SK-N-SH treated with all-trans-retinoic acid at 6 μM for 48 hours (cell line): ENCODE measurements at regions not wholly inside any gene's neighbourhood (a gene's known extent, or its start where the extent isn't known, plus 50 kb on each side); places are given as distances from the start of the nearest gene placed in this dataset.

Experiments used
- ARNTL ChIP-seq: fragments of 450-650 bp; formaldehyde crosslinking; IDR thresholded peaks from 2 replicates; pipeline ENCODE4 v1.5.0; 2020; ENCODE audit warnings: low read depth, mild to moderate bottlenecking, moderate library complexity, borderline replicate concordance
- ESRRG ChIP-seq: fragments of 250-450 bp; sonication (Bioruptor Pico); IDR thresholded peaks from 2 replicates; pipeline ENCODE4 v1.6.1; 2021; ENCODE audit warnings: mild to moderate bottlenecking
- ISL1 ChIP-seq: fragments of 250-450 bp; sonication (Bioruptor Pico); IDR thresholded peaks from 2 replicates; pipeline ENCODE4 v2.1.2; 2022; ENCODE audit warnings: mild to moderate bottlenecking, moderate library complexity
- OSR1 ChIP-seq: fragments of 250-450 bp; sonication (Bioruptor Pico); IDR thresholded peaks from 2 replicates; pipeline ENCODE4 v1.8.0; 2022; ENCODE audit warnings: moderate library complexity, mild to moderate bottlenecking, inconsistent platforms
- RARB ChIP-seq: fragments of 250-450 bp; sonication (Bioruptor Pico); IDR thresholded peaks from 2 replicates; pipeline ENCODE4 v1.8.0; 2021; ENCODE audit warnings: mild to moderate bottlenecking, moderate library complexity
- TCF4 ChIP-seq: fragments of 250-450 bp; sonication (Bioruptor Pico); IDR thresholded peaks from 2 replicates; pipeline ENCODE4 v1.8.0; 2021; ENCODE audit warnings: mild to moderate bottlenecking, moderate library complexity, borderline replicate concordance
- ZC3H10 ChIP-seq: fragments of 250-450 bp; sonication (Bioruptor Pico); IDR thresholded peaks from 2 replicates; pipeline ENCODE4 v1.5.1; 2021; ENCODE audit warnings: mild to moderate bottlenecking, moderate library complexity
- ZFP3 ChIP-seq: fragments of 250-450 bp; sonication (Bioruptor Pico); IDR thresholded peaks from 2 replicates; pipeline ENCODE4 v1.5.0; 2020; ENCODE audit warnings: mild to moderate bottlenecking, moderate library complexity
- ZFP30 ChIP-seq: fragments of 450-650 bp; formaldehyde crosslinking; IDR thresholded peaks from 2 replicates; pipeline ENCODE4 v1.5.0; 2022; ENCODE audit warnings: mild to moderate bottlenecking, moderate library complexity
- ZNF565 ChIP-seq: fragments of 450-650 bp; formaldehyde crosslinking; conservative IDR thresholded peaks from 2 replicates; pipeline ENCODE4 v1.5.0; 2020; ENCODE audit warnings: low read depth, mild to moderate bottlenecking, moderate library complexity
- ZNF8 ChIP-seq: fragments of 450-650 bp; formaldehyde crosslinking; IDR thresholded peaks from 2 replicates; pipeline ENCODE4 v1.5.0; 2020; ENCODE audit warnings: mild to moderate bottlenecking, moderate library complexity
- TF ChIP-seq, protein P1 (sequence below): fragments of 250-450 bp; sonication (Bioruptor Pico); IDR thresholded peaks from 2 replicates; pipeline ENCODE4 v1.8.0; 2020; ENCODE audit warnings: mild to moderate bottlenecking, moderate library complexity, borderline replicate concordance
- TF ChIP-seq, protein P2 (sequence below): fragments of 250-450 bp; sonication (Bioruptor Pico); IDR thresholded peaks from 2 replicates; pipeline ENCODE4 v1.5.1; 2021; ENCODE audit warnings: mild to moderate bottlenecking, moderate library complexity

DNA sequence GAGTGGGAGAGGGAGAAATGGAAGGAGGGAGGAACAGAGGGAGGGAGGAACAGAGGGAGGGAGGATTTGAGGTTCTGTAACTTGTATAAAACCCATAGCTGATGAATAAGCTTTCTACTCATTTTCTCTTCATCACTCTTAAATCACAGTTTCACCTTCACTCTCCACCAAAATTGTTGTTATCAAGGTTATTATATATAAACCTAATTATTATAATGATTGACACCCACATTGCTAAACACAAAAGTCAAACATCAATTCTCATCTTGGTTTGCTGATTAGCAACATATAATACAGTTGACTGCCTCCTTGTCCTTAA lies 229.0 kb upstream of the PAPPA start:
- TF ChIP-seq, protein P1, sequence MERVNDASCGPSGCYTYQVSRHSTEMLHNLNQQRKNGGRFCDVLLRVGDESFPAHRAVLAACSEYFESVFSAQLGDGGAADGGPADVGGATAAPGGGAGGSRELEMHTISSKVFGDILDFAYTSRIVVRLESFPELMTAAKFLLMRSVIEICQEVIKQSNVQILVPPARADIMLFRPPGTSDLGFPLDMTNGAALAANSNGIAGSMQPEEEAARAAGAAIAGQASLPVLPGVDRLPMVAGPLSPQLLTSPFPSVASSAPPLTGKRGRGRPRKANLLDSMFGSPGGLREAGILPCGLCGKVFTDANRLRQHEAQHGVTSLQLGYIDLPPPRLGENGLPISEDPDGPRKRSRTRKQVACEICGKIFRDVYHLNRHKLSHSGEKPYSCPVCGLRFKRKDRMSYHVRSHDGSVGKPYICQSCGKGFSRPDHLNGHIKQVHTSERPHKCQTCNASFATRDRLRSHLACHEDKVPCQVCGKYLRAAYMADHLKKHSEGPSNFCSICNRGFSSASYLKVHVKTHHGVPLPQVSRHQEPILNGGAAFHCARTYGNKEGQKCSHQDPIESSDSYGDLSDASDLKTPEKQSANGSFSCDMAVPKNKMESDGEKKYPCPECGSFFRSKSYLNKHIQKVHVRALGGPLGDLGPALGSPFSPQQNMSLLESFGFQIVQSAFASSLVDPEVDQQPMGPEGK, result no peak
- TF ChIP-seq RARB (CRISPR knock-in tag) (no peak), ZNF8 (CRISPR knock-in tag) (no peak), ZFP3 (CRISPR knock-in tag) (no peak), OSR1 (no peak), ZFP30 (no peak), ZC3H10 (CRISPR knock-in tag) (no peak), TCF4 (CRISPR knock-in tag) (no peak), ARNTL (CRISPR knock-in tag) (no peak), ISL1 (CRISPR knock-in tag) (no peak), ZNF565 (CRISPR knock-in tag) (no peak), ESRRG (CRISPR knock-in tag) (no peak)
- TF ChIP-seq, protein P2, sequence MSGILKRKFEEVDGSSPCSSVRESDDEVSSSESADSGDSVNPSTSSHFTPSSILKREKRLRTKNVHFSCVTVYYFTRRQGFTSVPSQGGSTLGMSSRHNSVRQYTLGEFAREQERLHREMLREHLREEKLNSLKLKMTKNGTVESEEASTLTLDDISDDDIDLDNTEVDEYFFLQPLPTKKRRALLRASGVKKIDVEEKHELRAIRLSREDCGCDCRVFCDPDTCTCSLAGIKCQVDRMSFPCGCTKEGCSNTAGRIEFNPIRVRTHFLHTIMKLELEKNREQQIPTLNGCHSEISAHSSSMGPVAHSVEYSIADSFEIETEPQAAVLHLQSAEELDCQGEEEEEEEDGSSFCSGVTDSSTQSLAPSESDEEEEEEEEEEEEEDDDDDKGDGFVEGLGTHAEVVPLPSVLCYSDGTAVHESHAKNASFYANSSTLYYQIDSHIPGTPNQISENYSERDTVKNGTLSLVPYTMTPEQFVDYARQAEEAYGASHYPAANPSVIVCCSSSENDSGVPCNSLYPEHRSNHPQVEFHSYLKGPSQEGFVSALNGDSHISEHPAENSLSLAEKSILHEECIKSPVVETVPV, result no peak
